HepG2 (cell line): ENCODE measurements at regions not wholly inside any gene's neighbourhood (a gene's known extent, or its start where the extent isn't known, plus 50 kb on each side); places are given as distances from the start of the nearest gene placed in this dataset.

Experiments used
- ATAC-seq: fragments of 200-7000 bp; cut with Tn5 transposase; 3 replicates; pipeline ENCODE4 v1.9.1; 2020; ENCODE audit warnings: mild to moderate bottlenecking, moderate library complexity
- BruUV-seq: library from RNA; stranded (reverse); fragments of 400-500 nt; replicated peaks from 2 replicates; lab custom pipeline; 2021; lab: Mats Ljungman, UMichigan
- CTCF ChIA-PET: fragments of 300-600 bp; formaldehyde crosslinking; extraction: SDS; loops from one replicate; lab custom pipeline; 2021; ENCODE audit warnings: low total read pairs, inconsistent platforms, low intra/inter-chr PET ratio; lab: Yijun Ruan, JAX
- POLR2A ChIA-PET: fragments of 350-600 bp; sonication (Branson Sonifier 250); formaldehyde crosslinking; loops from one replicate; lab custom pipeline; 2020; ENCODE audit warnings: antibody characterized with exemption, inconsistent platforms; lab: Yijun Ruan, JAX
- DNase-seq: peaks from one replicate; pipeline ENCODE4 v3.0.0-alpha.2; 2015; ENCODE audit warnings: low spot score
- FAIRE-seq: peaks from 3 replicates; lab custom pipeline; 2011; peaks lifted over from hg19 to GRCh38; lab: Jason Lieb, UNC
- H2AFZ ChIP-seq: one replicate; pipeline ENCODE4 v1.6.1; 2011; ENCODE audit warnings: low read length, inconsistent platforms
- H3K27ac ChIP-seq: fragments of 300-600 bp; 3 replicates; pipeline ENCODE4 v1.8.0; 2011; ENCODE audit warnings: mixed run types, mild to moderate bottlenecking, mixed read lengths, low read length, inconsistent platforms; ENCODE audit not compliant: insufficient read depth; ENCODE audit errors: extremely low read length
- H3K27me3 ChIP-seq, 2 experiments: fragments of 200-600 bp in 1 of 2; 2 replicates in 1 of 2; 3 replicates in 1 of 2; pipeline versions ENCODE4 v1.6.0 to v1.8.0; 2011; ENCODE audit warnings: low read length in 2 of 2, mild to moderate bottlenecking in 2 of 2, moderate library complexity in 2 of 2, inconsistent platforms in 1 of 2; ENCODE audit not compliant: insufficient read depth in 2 of 2, control insufficient read depth in 1 of 2
- H3K36me3 ChIP-seq, 2 experiments: fragments of 200-600 bp in 1 of 2; replicated peaks in 1 of 2; 2 replicates in 1 of 2; 3 replicates in 1 of 2; pipeline versions ENCODE4 v1.5.1 to v1.8.0; 2011; ENCODE audit warnings: low read length in 2 of 2, inconsistent platforms in 1 of 2; ENCODE audit not compliant: insufficient read depth in 2 of 2, control insufficient read depth in 1 of 2
- H3K4me1 ChIP-seq: 2 replicates; pipeline ENCODE4 v1.5.1; 2012; ENCODE audit warnings: low read length, inconsistent platforms; ENCODE audit not compliant: insufficient read depth
- H3K4me2 ChIP-seq: 2 replicates; pipeline ENCODE4 v1.6.0; 2011; ENCODE audit warnings: low read depth, low read length, inconsistent platforms
- H3K4me3 ChIP-seq, 3 experiments: fragments of 200-600 bp in 1 of 3; sonication (generic), shearing (Covaris generic) in 1 of 3; replicated peaks in 1 of 3; 2 replicates each; pipeline ENCODE4 v1.5.1; 2011 to 2016; ENCODE audit warnings: low read length in 3 of 3, inconsistent platforms in 2 of 3, low read depth in 2 of 3, mild to moderate bottlenecking in 2 of 3, control low read depth in 1 of 3, mixed read lengths in 1 of 3; ENCODE audit not compliant: insufficient read depth in 1 of 3
- H3K79me2 ChIP-seq: one replicate; pipeline ENCODE4 v1.6.1; 2011; ENCODE audit warnings: low read length, inconsistent platforms; ENCODE audit not compliant: insufficient read depth
- H3K9ac ChIP-seq: 2 replicates; pipeline ENCODE4 v1.6.0; 2011; ENCODE audit warnings: mild to moderate bottlenecking, low read depth, low read length, inconsistent platforms; ENCODE audit not compliant: insufficient read depth
- H3K9me3 ChIP-seq: 2 replicates; pipeline ENCODE4 v1.5.1; 2012; ENCODE audit warnings: mild to moderate bottlenecking, low read length
- H4K20me1 ChIP-seq: 2 replicates; pipeline ENCODE4 v1.6.0; 2011; ENCODE audit warnings: inconsistent platforms, mild to moderate bottlenecking, low read length, moderate library complexity; ENCODE audit not compliant: insufficient read depth
- ATF2 ChIP-seq: sonication (generic); formaldehyde crosslinking; IDR thresholded peaks from 2 replicates; pipeline ENCODE4 v1.4.0; 2020; ENCODE audit warnings: missing genetic modification reagents
- ATF7-NPFF ChIP-seq: sonication (generic); formaldehyde crosslinking; IDR thresholded peaks from 2 replicates; pipeline ENCODE4 v1.8.1; 2023; ENCODE audit warnings: mild to moderate bottlenecking, low read depth, missing genetic modification reagents, moderate library complexity
- CCDC6 ChIP-seq: sonication (generic); formaldehyde crosslinking; IDR thresholded peaks from 2 replicates; pipeline ENCODE4 v1.8.1; 2022; ENCODE audit warnings: mild to moderate bottlenecking, missing genetic modification reagents, moderate library complexity
- NFIC ChIP-seq: IDR thresholded peaks from 2 replicates; pipeline ENCODE4 v1.6.1; 2012; ENCODE audit warnings: mild to moderate bottlenecking, low read length, inconsistent platforms
- NR0B2 ChIP-seq: sonication (generic); formaldehyde crosslinking; IDR thresholded peaks from 2 replicates; pipeline ENCODE4 v1.4.0; 2020; ENCODE audit warnings: mild to moderate bottlenecking, missing genetic modification reagents
- NR3C1 ChIP-seq: sonication (generic); formaldehyde crosslinking; IDR thresholded peaks from 2 replicates; pipeline ENCODE4 v1.4.0; 2020; ENCODE audit warnings: missing genetic modification reagents
- RELA ChIP-seq: sonication (generic); formaldehyde crosslinking; IDR thresholded peaks from 2 replicates; pipeline ENCODE4 v1.4.0; 2020; ENCODE audit warnings: missing genetic modification reagents
- TEAD3 ChIP-seq: optimal IDR thresholded peaks from 2 replicates; pipeline ENCODE3; 2016; ENCODE audit warnings: borderline replicate concordance
- XBP1 ChIP-seq: sonication (generic); formaldehyde crosslinking; IDR thresholded peaks from 2 replicates; pipeline ENCODE4 v1.5.0; 2020; ENCODE audit warnings: missing genetic modification reagents
- ZC3H13 ChIP-seq: sonication (generic); formaldehyde crosslinking; IDR thresholded peaks from 2 replicates; pipeline ENCODE4 v1.8.1; 2023; ENCODE audit warnings: mild to moderate bottlenecking, missing genetic modification reagents, moderate library complexity
- ZMYM3 ChIP-seq: sonication (generic); formaldehyde crosslinking; IDR thresholded peaks from 2 replicates; pipeline ENCODE4 v1.5.1; 2020; ENCODE audit warnings: mild to moderate bottlenecking, missing genetic modification reagents
- ZNF33B ChIP-seq: sonication (generic); formaldehyde crosslinking; IDR thresholded peaks from 2 replicates; pipeline ENCODE4 v1.5.1; 2020; ENCODE audit warnings: mild to moderate bottlenecking, missing genetic modification reagents
- WGBS: methylation state at CpG from one replicate; pipeline ENCODE4 v1.1.6; 2017; ENCODE audit warnings: low lambda C conversion rate; 5-methylcytosine and 5-hydroxymethylcytosine counted together
- in situ Hi-C: cut with HindIII; loops from 2 replicates; pipeline ENCODE4 v1.10.0; 2017; ENCODE audit warnings: low pct_unique_long_range_greater_than_20kb; ENCODE audit not compliant: extremely low pct_ligation_motif_present
- intact Hi-C: fragments of 100-400 bp; cut with micrococcal nuclease; formaldehyde crosslinking; loops from one replicate; pipeline ENCODE4 v1.10.0; 2022; ENCODE audit not compliant: unreplicated experiment
- TF ChIP-seq, protein P1 (sequence below): IDR thresholded peaks from 2 replicates; pipeline ENCODE4 v1.4.0; 2020; ENCODE audit warnings: mild to moderate bottlenecking, missing genetic modification reagents
- TF ChIP-seq, protein P2 (sequence below): sonication (generic); formaldehyde crosslinking; IDR thresholded peaks from 2 replicates; pipeline ENCODE4 v1.4.0; 2020; ENCODE audit warnings: missing genetic modification reagents

GRCh38 chr10:28082885-28083284 is 84.0 kb upstream of the ODAD2 start:
- no peak for FAIRE-seq
- Histone ChIP-seq H3K9me3 (no peaks in the 10 kb centered on the region), H3K4me3 (no peak overlapping the region), H3K36me3 (peaks cover 0 to 11% of the 10 kb centered on the region in 2 experiments; a peak in 1 of 5 replicates), H3K27ac (no peak overlapping the region), H3K79me2 (no peaks in the 10 kb centered on the region), H4K20me1 (no peaks in the 10 kb centered on the region), H3K9ac (no peak overlapping the region), H3K4me2 (no peak overlapping the region), H3K4me1 (no peaks in the 10 kb centered on the region), H2AFZ (no peak overlapping the region), H3K27me3 (no peaks in the 10 kb centered on the region)
- ChIA-PET POLR2A (no interaction called here), CTCF (no interaction called here)
- BruUV-seq = no TSS peak
- intact Hi-C loops = no loop called here
- no peak for DNase-seq
- ATAC-seq = no peak
- TF ChIP-seq CCDC6 (CRISPR knock-in tag) (no peak), ZNF33B (CRISPR knock-in tag) (no peak), ATF7-NPFF (CRISPR knock-in tag) (no peak), NFIC (no peak), NR0B2 (no peak), ZC3H13 (CRISPR knock-in tag) (no peak), TEAD3 (CRISPR knock-in tag) (no peak), NR3C1 (CRISPR knock-in tag) (no peak)
- in situ Hi-C loops = no loop called here
- 100% methylated on average over 2 of the region's 2 CpGs for WGBS

- ATAC-seq (no peak), FAIRE-seq (no peak)
- no TSS peak for BruUV-seq
- no peak for TF ChIP-seq RELA (CRISPR knock-in tag)
- no peak for TF ChIP-seq ATF2 (CRISPR knock-in tag)
- TF ChIP-seq XBP1 (CRISPR knock-in tag) = no peak
- TF ChIP-seq, protein P1, sequence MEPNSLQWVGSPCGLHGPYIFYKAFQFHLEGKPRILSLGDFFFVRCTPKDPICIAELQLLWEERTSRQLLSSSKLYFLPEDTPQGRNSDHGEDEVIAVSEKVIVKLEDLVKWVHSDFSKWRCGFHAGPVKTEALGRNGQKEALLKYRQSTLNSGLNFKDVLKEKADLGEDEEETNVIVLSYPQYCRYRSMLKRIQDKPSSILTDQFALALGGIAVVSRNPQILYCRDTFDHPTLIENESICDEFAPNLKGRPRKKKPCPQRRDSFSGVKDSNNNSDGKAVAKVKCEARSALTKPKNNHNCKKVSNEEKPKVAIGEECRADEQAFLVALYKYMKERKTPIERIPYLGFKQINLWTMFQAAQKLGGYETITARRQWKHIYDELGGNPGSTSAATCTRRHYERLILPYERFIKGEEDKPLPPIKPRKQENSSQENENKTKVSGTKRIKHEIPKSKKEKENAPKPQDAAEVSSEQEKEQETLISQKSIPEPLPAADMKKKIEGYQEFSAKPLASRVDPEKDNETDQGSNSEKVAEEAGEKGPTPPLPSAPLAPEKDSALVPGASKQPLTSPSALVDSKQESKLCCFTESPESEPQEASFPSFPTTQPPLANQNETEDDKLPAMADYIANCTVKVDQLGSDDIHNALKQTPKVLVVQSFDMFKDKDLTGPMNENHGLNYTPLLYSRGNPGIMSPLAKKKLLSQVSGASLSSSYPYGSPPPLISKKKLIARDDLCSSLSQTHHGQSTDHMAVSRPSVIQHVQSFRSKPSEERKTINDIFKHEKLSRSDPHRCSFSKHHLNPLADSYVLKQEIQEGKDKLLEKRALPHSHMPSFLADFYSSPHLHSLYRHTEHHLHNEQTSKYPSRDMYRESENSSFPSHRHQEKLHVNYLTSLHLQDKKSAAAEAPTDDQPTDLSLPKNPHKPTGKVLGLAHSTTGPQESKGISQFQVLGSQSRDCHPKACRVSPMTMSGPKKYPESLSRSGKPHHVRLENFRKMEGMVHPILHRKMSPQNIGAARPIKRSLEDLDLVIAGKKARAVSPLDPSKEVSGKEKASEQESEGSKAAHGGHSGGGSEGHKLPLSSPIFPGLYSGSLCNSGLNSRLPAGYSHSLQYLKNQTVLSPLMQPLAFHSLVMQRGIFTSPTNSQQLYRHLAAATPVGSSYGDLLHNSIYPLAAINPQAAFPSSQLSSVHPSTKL (CRISPR knock-in tag) = no peak
- TF ChIP-seq ZMYM3 = no peak
- TF ChIP-seq, protein P2, sequence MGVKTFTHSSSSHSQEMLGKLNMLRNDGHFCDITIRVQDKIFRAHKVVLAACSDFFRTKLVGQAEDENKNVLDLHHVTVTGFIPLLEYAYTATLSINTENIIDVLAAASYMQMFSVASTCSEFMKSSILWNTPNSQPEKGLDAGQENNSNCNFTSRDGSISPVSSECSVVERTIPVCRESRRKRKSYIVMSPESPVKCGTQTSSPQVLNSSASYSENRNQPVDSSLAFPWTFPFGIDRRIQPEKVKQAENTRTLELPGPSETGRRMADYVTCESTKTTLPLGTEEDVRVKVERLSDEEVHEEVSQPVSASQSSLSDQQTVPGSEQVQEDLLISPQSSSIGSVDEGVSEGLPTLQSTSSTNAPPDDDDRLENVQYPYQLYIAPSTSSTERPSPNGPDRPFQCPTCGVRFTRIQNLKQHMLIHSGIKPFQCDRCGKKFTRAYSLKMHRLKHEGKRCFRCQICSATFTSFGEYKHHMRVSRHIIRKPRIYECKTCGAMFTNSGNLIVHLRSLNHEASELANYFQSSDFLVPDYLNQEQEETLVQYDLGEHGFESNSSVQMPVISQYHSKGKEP (CRISPR knock-in tag) = no peak
Measured at GRCh38 chr10:28082316-28082715, 83.4 kb upstream of the ODAD2 start.

More at GRCh38 chr10:28082316-28082715, 83.4 kb upstream of the ODAD2 start:
- H2AFZ ChIP-seq = no peak overlapping the region
- H3K4me1 ChIP-seq = no peaks in the 10 kb centered on the region
- no peaks in the 10 kb centered on the region for H4K20me1 ChIP-seq
- ChIA-PET CTCF (no interaction called here), POLR2A (no interaction called here)
- H3K79me2 ChIP-seq = no peaks in the 10 kb centered on the region
- no peaks in the 10 kb centered on the region for H3K27me3 ChIP-seq
- DNase-seq = no peak
- in situ Hi-C loops = no loop called here
- H3K9me3 ChIP-seq = no peaks in the 10 kb centered on the region
- intact Hi-C loops = no loop called here
- H3K4me2 ChIP-seq = no peak overlapping the region
- H3K36me3 ChIP-seq = peaks cover 0 to 11% of the 10 kb centered on the region in 2 experiments; a peak in 1 of 5 replicates
- H3K4me3 ChIP-seq = no peak overlapping the region
- no peak overlapping the region for H3K27ac ChIP-seq
- no peak overlapping the region for H3K9ac ChIP-seq
